Kidney (tissue), 13 donors: ENCODE measurements at regions not wholly inside any gene's neighbourhood (a gene's known extent, or its start where the extent isn't known, plus 50 kb on each side); places are given as distances from the start of the nearest gene placed in this dataset.

ENCODE experiments used
- DNase-seq, 5 donors: peaks; one replicate each; pipeline ENCODE4 v3.0.0-alpha.2; 2013 to 2020
- FAIRE-seq: peaks from 2 replicates; lab custom pipeline; 2012; peaks lifted over from hg19 to GRCh38; lab: Jason Lieb, UNC
- H3K27ac ChIP-seq, 2 donors: one replicate each; pipeline ENCODE4 v1.7.0; 2013; ENCODE audit warnings: low read depth in 2 of 2, low read length in 2 of 2, inconsistent platforms in 1 of 2
- H3K27me3 ChIP-seq: one replicate; pipeline ENCODE4 v1.7.1; 2013; ENCODE audit warnings: low read length, inconsistent platforms; ENCODE audit not compliant: control insufficient read depth, insufficient read depth
- H3K36me3 ChIP-seq, 3 donors: one replicate each; pipeline versions ENCODE4 v1.7.0 to v1.7.1; 2013; ENCODE audit warnings: low read length in 3 of 3, control low read depth in 1 of 3, inconsistent platforms in 1 of 3; ENCODE audit not compliant: insufficient read depth in 3 of 3, control insufficient read depth in 2 of 3
- H3K4me1 ChIP-seq, 3 donors: one replicate each; pipeline versions ENCODE4 v1.7.0 to v1.7.1; 2013; ENCODE audit warnings: low read length in 3 of 3, inconsistent platforms in 1 of 3, low read depth in 1 of 3; ENCODE audit not compliant: control insufficient read depth in 2 of 3, insufficient read depth in 2 of 3
- H3K4me3 ChIP-seq, 3 donors: one replicate each; pipeline versions ENCODE4 v1.7.0 to v1.8.1; 2013; ENCODE audit warnings: low read length in 3 of 3, control low read depth in 1 of 3, inconsistent platforms in 1 of 3
- H3K9ac ChIP-seq, 3 donors: one replicate each; pipeline versions ENCODE4 v1.7.0 to v1.7.1; 2013; ENCODE audit warnings: low read length in 3 of 3, control low read depth in 1 of 3, inconsistent platforms in 1 of 3
- H3K9me3 ChIP-seq, 3 donors: one replicate each; pipeline versions ENCODE4 v1.7.0 to v1.7.1; 2013; ENCODE audit warnings: low read length in 3 of 3, control low read depth in 1 of 3, inconsistent platforms in 1 of 3; ENCODE audit not compliant: control insufficient read depth in 2 of 3, insufficient read depth in 1 of 3
- intact Hi-C: fragments of 100-400 bp; cut with DNase I; formaldehyde crosslinking; loops from one replicate; pipeline ENCODE4 v1.11.1; 2022
- TF ChIP-seq, protein P1 (sequence below): IDR thresholded peaks from 3 replicates; pipeline ENCODE4 v1.5.1; 2012; ENCODE audit warnings: mild to moderate bottlenecking, moderate library complexity, borderline replicate concordance; ENCODE audit not compliant: insufficient read depth; ENCODE audit errors: extremely low read depth
- donor health status: control.
- donor health status: control.
- donor health status: control.
- donor health status: control.
- donor health status: control.
- donor health status: DM: yes; HTN: yes; CAD: no.
- donor health status: Normal renal cell carcinoma (clear cell type).

DNA sequence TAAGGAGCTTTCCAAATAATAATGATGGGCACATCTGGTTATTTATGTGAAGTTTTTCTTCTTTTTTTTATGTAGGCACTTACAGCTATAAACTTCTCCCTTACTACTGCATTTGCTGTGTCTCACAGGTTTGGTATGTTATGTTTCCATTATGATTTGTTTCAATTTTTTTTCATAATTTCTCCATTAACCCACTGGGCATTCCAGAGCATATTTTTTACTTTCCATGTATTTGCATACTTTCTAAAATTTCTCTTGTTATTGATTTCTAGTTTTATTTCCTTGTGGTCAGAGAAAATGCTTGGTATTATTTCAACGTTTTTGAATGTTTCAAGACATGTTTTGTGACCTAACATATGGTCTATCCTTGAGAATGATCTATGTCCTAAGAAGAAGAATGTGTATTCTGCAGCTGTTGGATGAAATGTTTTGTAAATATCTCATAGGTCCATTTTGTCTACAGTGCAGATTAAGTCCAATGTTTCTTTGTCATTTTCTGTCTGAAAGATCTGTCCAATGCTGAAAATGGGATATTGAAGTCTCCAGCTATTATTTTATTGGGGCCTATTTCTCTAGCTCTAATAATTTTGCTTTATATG lies 362.1 kb downstream of the DDX10 start:
- no peaks in the 10 kb centered on the region for H3K36me3 ChIP-seq
- H3K27me3 ChIP-seq, result no peaks in the 10 kb centered on the region
- intact Hi-C loops, result no loop called here
- TF ChIP-seq, protein P1, sequence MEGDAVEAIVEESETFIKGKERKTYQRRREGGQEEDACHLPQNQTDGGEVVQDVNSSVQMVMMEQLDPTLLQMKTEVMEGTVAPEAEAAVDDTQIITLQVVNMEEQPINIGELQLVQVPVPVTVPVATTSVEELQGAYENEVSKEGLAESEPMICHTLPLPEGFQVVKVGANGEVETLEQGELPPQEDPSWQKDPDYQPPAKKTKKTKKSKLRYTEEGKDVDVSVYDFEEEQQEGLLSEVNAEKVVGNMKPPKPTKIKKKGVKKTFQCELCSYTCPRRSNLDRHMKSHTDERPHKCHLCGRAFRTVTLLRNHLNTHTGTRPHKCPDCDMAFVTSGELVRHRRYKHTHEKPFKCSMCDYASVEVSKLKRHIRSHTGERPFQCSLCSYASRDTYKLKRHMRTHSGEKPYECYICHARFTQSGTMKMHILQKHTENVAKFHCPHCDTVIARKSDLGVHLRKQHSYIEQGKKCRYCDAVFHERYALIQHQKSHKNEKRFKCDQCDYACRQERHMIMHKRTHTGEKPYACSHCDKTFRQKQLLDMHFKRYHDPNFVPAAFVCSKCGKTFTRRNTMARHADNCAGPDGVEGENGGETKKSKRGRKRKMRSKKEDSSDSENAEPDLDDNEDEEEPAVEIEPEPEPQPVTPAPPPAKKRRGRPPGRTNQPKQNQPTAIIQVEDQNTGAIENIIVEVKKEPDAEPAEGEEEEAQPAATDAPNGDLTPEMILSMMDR, result no peak
- no peak overlapping the region for H3K27ac ChIP-seq
- FAIRE-seq (no peak), DNase-seq (no peak)
- no peaks in the 10 kb centered on the region for H3K9me3 ChIP-seq
- H3K4me1 ChIP-seq, result no peaks in the 10 kb centered on the region
- H3K4me3 ChIP-seq, result no peak overlapping the region
- H3K9ac ChIP-seq, result no peak overlapping the region

DNA sequence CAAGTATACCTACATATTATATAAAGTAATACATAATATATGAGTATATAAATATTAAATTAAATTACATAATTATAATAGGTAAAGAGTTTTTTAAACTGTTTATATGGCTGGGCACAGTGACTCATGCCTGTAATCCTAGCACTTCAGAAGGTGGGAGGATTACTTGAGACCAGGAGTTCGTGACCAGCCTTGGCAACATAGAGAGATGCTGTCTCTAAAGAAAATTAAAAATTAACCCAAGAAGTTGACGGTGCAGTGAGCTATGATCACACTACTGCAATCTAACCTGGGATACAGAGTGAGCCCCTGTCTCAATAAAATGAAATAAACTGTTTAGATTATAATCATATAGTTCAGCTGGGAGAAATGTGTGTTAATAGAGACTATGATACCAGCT lies 363.0 kb downstream of the DDX10 start:
- no peak overlapping the region for H3K9ac ChIP-seq
- TF ChIP-seq, protein P1, result no peak
- H3K27me3 ChIP-seq, result no peaks in the 10 kb centered on the region
- DNase-seq (peak in 1 of 5 donors; percentile 28), FAIRE-seq (no peak)
- intact Hi-C loops, result no loop called here
- no peaks in the 10 kb centered on the region for H3K4me1 ChIP-seq
- H3K27ac ChIP-seq, result no peak overlapping the region
- no peak overlapping the region for H3K4me3 ChIP-seq
- no peaks in the 10 kb centered on the region for H3K9me3 ChIP-seq
- H3K36me3 ChIP-seq, result no peaks in the 10 kb centered on the region

GRCh38 chr11:109029927-109030326 lies 365.1 kb downstream of the DDX10 start:
- intact Hi-C loops, result no loop called here
- DNase-seq, result no peak

More at GRCh38 chr11:109029927-109030326, 365.1 kb downstream of the DDX10 start:
- Histone ChIP-seq H3K9me3 (no peaks in the 10 kb centered on the region), H3K4me3 (no peak overlapping the region), H3K27me3 (no peaks in the 10 kb centered on the region), H3K27ac (no peak overlapping the region), H3K9ac (no peak overlapping the region), H3K36me3 (no peaks in the 10 kb centered on the region), H3K4me1 (no peaks in the 10 kb centered on the region)
- TF ChIP-seq, protein P1, result no peak
- FAIRE-seq, result no peak
